ENCODE measurements at regions not wholly inside any gene's neighbourhood (a gene's known extent, or its start where the extent isn't known, plus 50 kb on each side); places are given as distances from the start of the nearest gene placed in this dataset.

GRCh38 chr5:3100921-3101551 lies 349.6 kb upstream of the IRX2 start:
- TF ChIP-seq FOXK2 (IDR thresholded peaks at IDR 0.05) (no peak), CTCF (IDR thresholded peaks at IDR 0.05 in 2 of 3, conservative IDR thresholded peaks at IDR 0.05 in 1 of 3; ENCODE audit: control insufficient read depth in 2 of 3, extremely low read depth in 1 of 3, insufficient read depth in 1 of 3, low read depth in 3 of 3, low read length in 3 of 3) (no peak), MYC (IDR thresholded peaks at IDR 0.05; ENCODE audit: insufficient read depth, insufficient read length, insufficient replicate concordance, low read length, severe bottlenecking) (no peak)
